Keratinocyte (primary cell): ENCODE measurements at regions not wholly inside any gene's neighbourhood (a gene's known extent, or its start where the extent isn't known, plus 50 kb on each side); places are given as distances from the start of the nearest gene placed in this dataset.

Experiments used
- DNase-seq: peaks from one replicate; pipeline ENCODE4 v3.0.0-alpha.2; 2011; ENCODE audit warnings: low read depth, missing footprints, low spot score
- FAIRE-seq: peaks from 2 replicates; lab custom pipeline; 2011; peaks lifted over from hg19 to GRCh38; lab: Jason Lieb, UNC
- H2AFZ ChIP-seq: 2 replicates; pipeline ENCODE4 v1.6.0; 2012; ENCODE audit warnings: low read length, control low read depth, inconsistent platforms; ENCODE audit not compliant: control insufficient read depth
- H3K27ac ChIP-seq: 2 replicates; pipeline ENCODE4 v1.5.1; 2011; ENCODE audit warnings: low read length; ENCODE audit not compliant: control insufficient read depth, insufficient read depth
- H3K27me3 ChIP-seq: 3 replicates; pipeline ENCODE4 v1.6.0; 2011; ENCODE audit warnings: low read length; ENCODE audit not compliant: control insufficient read depth, insufficient read depth; ENCODE audit errors: extremely low read depth
- H3K36me3 ChIP-seq, 2 experiments: 2 replicates in 1 of 2; 3 replicates in 1 of 2; pipeline ENCODE4 v1.5.1; 2011; ENCODE audit warnings: low read length in 2 of 2, mild to moderate bottlenecking in 1 of 2; ENCODE audit not compliant: control insufficient read depth in 2 of 2, insufficient read depth in 2 of 2; ENCODE audit errors: extremely low read depth in 1 of 2
- H3K4me1 ChIP-seq: 3 replicates; pipeline ENCODE4 v1.5.1; 2011; ENCODE audit warnings: low read length; ENCODE audit not compliant: control insufficient read depth, insufficient read depth; ENCODE audit errors: extremely low read depth
- H3K4me2 ChIP-seq: 3 replicates; pipeline ENCODE4 v1.6.0; 2011; ENCODE audit warnings: low read depth, low read length; ENCODE audit not compliant: control insufficient read depth, insufficient read depth; ENCODE audit errors: extremely low read depth
- H3K4me3 ChIP-seq, 3 experiments: fragments of 200-600 bp in 1 of 3; sonication (generic) in 1 of 3; 2 replicates in 2 of 3; 3 replicates in 1 of 3; pipeline ENCODE4 v1.5.1; 2011 to 2016; ENCODE audit warnings: low read length in 3 of 3, mild to moderate bottlenecking in 3 of 3, control low read depth in 2 of 3, inconsistent platforms in 1 of 3, low read depth in 1 of 3, mixed read lengths in 1 of 3, mixed run types in 1 of 3, moderate library complexity in 1 of 3; ENCODE audit not compliant: control insufficient read depth in 2 of 3, insufficient read depth in 2 of 3; ENCODE audit errors: extremely low read depth in 1 of 3
- H3K79me2 ChIP-seq: 2 replicates; pipeline ENCODE4 v1.6.0; 2012; ENCODE audit warnings: low read length; ENCODE audit not compliant: control insufficient read depth, insufficient read depth
- H3K9ac ChIP-seq: 3 replicates; pipeline ENCODE4 v1.6.0; 2011; ENCODE audit warnings: low read length; ENCODE audit not compliant: control insufficient read depth, insufficient read depth; ENCODE audit errors: extremely low read depth
- H3K9me1 ChIP-seq: 3 replicates; pipeline ENCODE4 v1.6.0; 2011; ENCODE audit warnings: low read length; ENCODE audit not compliant: control insufficient read depth, insufficient read depth; ENCODE audit errors: extremely low read depth
- H3K9me3 ChIP-seq: 2 replicates; pipeline ENCODE4 v1.5.1; 2012; ENCODE audit warnings: low read depth, low read length; ENCODE audit not compliant: control insufficient read depth
- H4K20me1 ChIP-seq: 3 replicates; pipeline ENCODE4 v1.6.0; 2011; ENCODE audit warnings: low read length; ENCODE audit not compliant: control insufficient read depth, insufficient read depth; ENCODE audit errors: extremely low read depth
- EZH2 ChIP-seq: IDR thresholded peaks from one replicate; pipeline ENCODE4 v1.6.1; 2012; ENCODE audit warnings: inconsistent platforms, mild to moderate bottlenecking, low read length, moderate library complexity
- dilution Hi-C: fragments of 300-500 bp; cut with MboI; formaldehyde crosslinking; loops from one replicate; pipeline ENCODE4 v1.7.0; 2020; ENCODE audit warnings: low sequenced_read_pairs; ENCODE audit not compliant: extremely low pct_ligation_motif_present
- TF ChIP-seq, protein P1 (sequence below), 3 experiments: IDR thresholded peaks in 1 of 3; conservative IDR thresholded peaks in 1 of 3; optimal IDR thresholded peaks in 1 of 3; 2 replicates in 2 of 3; 3 replicates in 1 of 3; pipeline versions ENCODE3 to v1.5.1; 2011; ENCODE audit warnings: low read length in 3 of 3, mild to moderate bottlenecking in 3 of 3, moderate library complexity in 2 of 3, control low read depth in 1 of 3, inconsistent platforms in 1 of 3; ENCODE audit not compliant: insufficient read depth in 2 of 3; ENCODE audit errors: extremely low read depth in 1 of 3

DNA sequence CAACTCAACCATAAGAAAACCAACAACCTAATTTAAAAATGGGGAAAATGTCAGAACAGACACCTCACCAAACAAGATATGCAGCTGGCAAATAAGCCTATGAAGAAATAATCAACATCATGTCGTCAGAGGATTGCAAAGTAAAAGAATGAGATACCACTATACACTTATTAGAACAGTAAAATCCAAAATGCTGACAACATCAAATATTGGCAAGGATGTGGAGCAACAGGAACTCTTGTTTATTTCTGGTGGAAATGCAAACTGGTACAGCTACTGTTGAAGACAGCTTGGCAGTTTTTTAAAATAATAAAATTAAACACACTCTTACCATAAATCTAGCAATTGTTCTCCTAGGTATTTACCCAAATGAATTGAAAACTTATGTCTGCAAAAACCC, 140.7 kb upstream of the B3GAT1 start:
- Histone ChIP-seq H3K9ac (no peak overlapping the region), H3K4me1 (no peaks in the 10 kb centered on the region), H3K4me3 (no peak overlapping the region), H2AFZ (no peak overlapping the region), H3K4me2 (no peak overlapping the region), H3K9me1 (no peaks in the 10 kb centered on the region), H3K9me3 (no peaks in the 10 kb centered on the region), H3K27me3 (no peaks in the 10 kb centered on the region), H3K27ac (no peak overlapping the region), H3K79me2 (no peaks in the 10 kb centered on the region), H3K36me3 (no peaks in the 10 kb centered on the region), H4K20me1 (no peaks in the 10 kb centered on the region)
- no peak for DNase-seq
- no peak for TF ChIP-seq EZH2
- TF ChIP-seq, protein P1, sequence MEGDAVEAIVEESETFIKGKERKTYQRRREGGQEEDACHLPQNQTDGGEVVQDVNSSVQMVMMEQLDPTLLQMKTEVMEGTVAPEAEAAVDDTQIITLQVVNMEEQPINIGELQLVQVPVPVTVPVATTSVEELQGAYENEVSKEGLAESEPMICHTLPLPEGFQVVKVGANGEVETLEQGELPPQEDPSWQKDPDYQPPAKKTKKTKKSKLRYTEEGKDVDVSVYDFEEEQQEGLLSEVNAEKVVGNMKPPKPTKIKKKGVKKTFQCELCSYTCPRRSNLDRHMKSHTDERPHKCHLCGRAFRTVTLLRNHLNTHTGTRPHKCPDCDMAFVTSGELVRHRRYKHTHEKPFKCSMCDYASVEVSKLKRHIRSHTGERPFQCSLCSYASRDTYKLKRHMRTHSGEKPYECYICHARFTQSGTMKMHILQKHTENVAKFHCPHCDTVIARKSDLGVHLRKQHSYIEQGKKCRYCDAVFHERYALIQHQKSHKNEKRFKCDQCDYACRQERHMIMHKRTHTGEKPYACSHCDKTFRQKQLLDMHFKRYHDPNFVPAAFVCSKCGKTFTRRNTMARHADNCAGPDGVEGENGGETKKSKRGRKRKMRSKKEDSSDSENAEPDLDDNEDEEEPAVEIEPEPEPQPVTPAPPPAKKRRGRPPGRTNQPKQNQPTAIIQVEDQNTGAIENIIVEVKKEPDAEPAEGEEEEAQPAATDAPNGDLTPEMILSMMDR (optimal IDR thresholded peaks at IDR 0.05 in 1 of 3, IDR thresholded peaks at IDR 0.05 in 1 of 3, conservative IDR thresholded peaks at IDR 0.05 in 1 of 3; ENCODE audit: extremely low read depth in 1 of 3, insufficient read depth in 2 of 3, low read length in 3 of 3) = no peak
- dilution Hi-C loops = no loop called here
- no peak for FAIRE-seq

DNA sequence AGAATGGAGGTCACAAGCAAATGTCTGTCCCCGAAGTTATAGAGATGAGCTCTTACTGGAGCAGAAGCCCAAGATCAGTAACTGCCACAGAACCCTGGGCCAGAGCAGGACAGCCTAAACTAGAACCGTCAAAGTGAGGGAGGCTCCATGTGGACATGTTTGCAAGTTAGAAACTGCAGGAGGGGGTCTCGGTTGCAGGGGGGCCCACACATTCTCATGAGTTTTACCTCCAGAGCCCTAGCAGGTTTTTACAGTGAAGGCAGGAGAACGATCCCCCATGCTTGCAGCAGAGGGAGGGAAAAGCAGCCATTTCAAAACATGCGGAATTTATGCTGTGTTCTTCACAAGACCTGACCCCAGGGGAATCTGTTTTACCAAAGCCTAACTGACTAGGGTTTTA, 133.5 kb upstream of the B3GAT1 start:
- Histone ChIP-seq H3K27me3 (no peaks in the 10 kb centered on the region), H3K9me3 (peaks cover 1% of the 10 kb centered on the region), H2AFZ (no peak overlapping the region), H3K36me3 (no peaks in the 10 kb centered on the region), H3K4me2 (no peak overlapping the region), H3K4me3 (no peak overlapping the region), H3K27ac (no peak overlapping the region), H3K9ac (no peak overlapping the region), H3K79me2 (no peaks in the 10 kb centered on the region), H3K9me1 (no peaks in the 10 kb centered on the region), H3K4me1 (no peaks in the 10 kb centered on the region), H4K20me1 (no peaks in the 10 kb centered on the region)
- FAIRE-seq (no peak), DNase-seq (no peak)
- TF ChIP-seq EZH2 = no peak
- TF ChIP-seq, protein P1 (optimal IDR thresholded peaks at IDR 0.05 in 1 of 3, IDR thresholded peaks at IDR 0.05 in 1 of 3, conservative IDR thresholded peaks at IDR 0.05 in 1 of 3; ENCODE audit: extremely low read depth in 1 of 3, insufficient read depth in 2 of 3, low read length in 3 of 3) = no peak
- dilution Hi-C loops = no loop called here
